ENCODE measurements at regions not wholly inside any gene's neighbourhood (a gene's known extent, or its start where the extent isn't known, plus 50 kb on each side); places are given as distances from the start of the nearest gene placed in this dataset.

DNA sequence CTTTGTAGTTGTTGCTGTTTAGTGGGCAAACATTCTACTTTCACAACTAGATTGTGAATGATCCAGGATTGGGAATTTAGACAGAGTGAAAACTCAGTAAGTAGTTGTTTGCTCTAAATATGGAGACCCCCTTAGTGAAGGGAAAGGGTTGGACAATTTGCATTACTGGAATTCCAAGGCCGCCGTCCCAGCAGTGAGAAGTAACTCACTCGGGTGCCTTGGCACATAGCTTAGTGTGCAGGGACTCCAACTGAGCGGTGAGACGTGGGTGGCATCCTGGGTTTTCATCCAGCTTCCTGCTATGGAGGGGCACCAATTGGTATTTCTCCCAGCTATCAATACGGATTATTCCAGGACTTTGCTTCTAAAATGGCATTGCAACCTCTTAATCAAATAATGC lies 69.7 kb upstream of the FCN1 start:
- TF ChIP-seq GATA2 (IDR thresholded peaks at IDR 0.05; ENCODE audit: low read depth, low read length) (no peak), GATA3 (IDR thresholded peaks at IDR 0.05; ENCODE audit: low read depth, low read length) (no peak)

Measured in SH-SY5Y (cell line).